Activated CD4-positive, alpha-beta T cell treated with anti-CD3 and anti-CD28 coated beads for 36 hours (primary cell): ENCODE measurements at regions not wholly inside any gene's neighbourhood (a gene's known extent, or its start where the extent isn't known, plus 50 kb on each side); places are given as distances from the start of the nearest gene placed in this dataset.
"Not testable (repeated sequence)": the region's sequence is repeated elsewhere in the genome, so short reads cannot be mapped to it uniquely, and the experiment has no call there.

Experiments used
- ATAC-seq: fragments of 200-7000 bp; cut with Tn5 transposase; one replicate; pipeline ENCODE4 v1.10.0; 2021; ENCODE audit warnings: mild to moderate bottlenecking, moderate library complexity
- CTCF ChIA-PET: fragments of 350-600 bp; sonication (Branson Sonifier 250); formaldehyde crosslinking; loops from one replicate; lab custom pipeline; 2021; ENCODE audit warnings: antibody characterized with exemption; lab: Charles Lee
- POLR2A ChIA-PET: fragments of 350-600 bp; sonication (Branson Sonifier 250); formaldehyde crosslinking; loops from one replicate; lab custom pipeline; 2021; ENCODE audit warnings: antibody characterized with exemption, inconsistent platforms; lab: Charles Lee
- DNase-seq: peaks from one replicate; pipeline ENCODE4 v3.0.0-alpha.2; 2020
- H3K27ac Mint-ChIP-seq: one replicate; pipeline ENCODE4 v1.8.0; 2021; ENCODE audit warnings: mixed read lengths
- H3K27me3 Mint-ChIP-seq: one replicate; pipeline ENCODE4 v1.8.0; 2021; ENCODE audit warnings: mixed read lengths
- H3K36me3 Mint-ChIP-seq: one replicate; pipeline ENCODE4 v1.8.0; 2021; ENCODE audit warnings: low read depth, mixed read lengths
- H3K4me1 Mint-ChIP-seq: one replicate; pipeline ENCODE4 v1.8.0; 2021; ENCODE audit warnings: mixed read lengths
- H3K4me3 Mint-ChIP-seq: one replicate; pipeline ENCODE4 v1.8.0; 2021; ENCODE audit warnings: mild to moderate bottlenecking, moderate library complexity, mixed read lengths
- H3K9me3 Mint-ChIP-seq: one replicate; pipeline ENCODE4 v1.8.0; 2021; ENCODE audit warnings: low read depth, mixed read lengths
- intact Hi-C, 2 experiments: fragments of 100-400 bp; cut with DNase I in 1 of 2; cut with micrococcal nuclease in 1 of 2; formaldehyde crosslinking; loops; one replicate each; pipeline versions ENCODE4 v1.14.2 to v1.15.1; 2022 to 2024; cut with DNase I, micrococcal nuclease

GRCh38 chr21:5123655-5124054, 5397.7 kb upstream of the TPTE start:
- CTCF ChIA-PET, H3K27ac Mint-ChIP-seq: not testable (repeated sequence)

DNA sequence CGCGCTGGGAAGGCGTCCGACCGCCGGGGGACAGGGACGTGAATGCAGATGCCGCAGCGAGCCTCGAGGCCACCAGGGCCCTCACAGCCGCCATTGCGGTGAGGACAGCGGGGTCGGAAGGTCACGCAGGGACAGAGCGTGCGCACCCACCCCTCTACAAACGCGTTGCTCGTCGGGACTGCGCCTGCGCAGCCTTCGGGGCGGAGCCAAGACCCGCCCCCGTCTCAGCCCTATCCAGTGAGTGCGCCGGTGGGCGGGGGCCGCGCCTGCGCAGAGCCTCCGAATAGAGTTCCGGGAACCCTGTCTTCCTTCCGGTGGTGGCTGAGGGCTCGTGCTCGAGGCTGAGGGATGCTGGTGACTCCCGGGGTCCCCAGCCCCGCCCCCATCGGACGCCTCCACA, 5393.1 kb upstream of the TPTE start:
- H3K9me3 Mint-ChIP-seq, H3K36me3 Mint-ChIP-seq, POLR2A ChIA-PET, CTCF ChIA-PET, H3K27ac Mint-ChIP-seq, H3K27me3 Mint-ChIP-seq, intact Hi-C loops, H3K4me1 Mint-ChIP-seq: not testable (repeated sequence)
- peak overlapping the region; percentile 49 for H3K4me3 Mint-ChIP-seq
- ATAC-seq = peak; percentile 92
- peak; percentile 97 for DNase-seq

More at GRCh38 chr21:5123655-5124054, 5397.7 kb upstream of the TPTE start:
- DNase-seq = peak; percentile 88
- H3K4me3 Mint-ChIP-seq, H3K36me3 Mint-ChIP-seq, POLR2A ChIA-PET, H3K27me3 Mint-ChIP-seq, intact Hi-C loops, H3K4me1 Mint-ChIP-seq, H3K9me3 Mint-ChIP-seq: not testable (repeated sequence)
- ATAC-seq = peak; percentile 56

- CTCF ChIA-PET, H3K36me3 Mint-ChIP-seq, H3K27me3 Mint-ChIP-seq, DNase-seq, H3K27ac Mint-ChIP-seq, H3K9me3 Mint-ChIP-seq, H3K4me1 Mint-ChIP-seq, POLR2A ChIA-PET, intact Hi-C loops, H3K4me3 Mint-ChIP-seq, ATAC-seq: not testable (repeated sequence)
These were observed 5387.6 kb upstream of the TPTE start for GRCh38 chr21:5133824-5134223.

GRCh38 chr21:5136406-5136805, 5385.0 kb upstream of the TPTE start:
- H3K27me3 Mint-ChIP-seq, H3K36me3 Mint-ChIP-seq, H3K9me3 Mint-ChIP-seq, H3K4me1 Mint-ChIP-seq, CTCF ChIA-PET, H3K27ac Mint-ChIP-seq, H3K4me3 Mint-ChIP-seq, DNase-seq, ATAC-seq, POLR2A ChIA-PET, intact Hi-C loops: not testable (repeated sequence)

DNA sequence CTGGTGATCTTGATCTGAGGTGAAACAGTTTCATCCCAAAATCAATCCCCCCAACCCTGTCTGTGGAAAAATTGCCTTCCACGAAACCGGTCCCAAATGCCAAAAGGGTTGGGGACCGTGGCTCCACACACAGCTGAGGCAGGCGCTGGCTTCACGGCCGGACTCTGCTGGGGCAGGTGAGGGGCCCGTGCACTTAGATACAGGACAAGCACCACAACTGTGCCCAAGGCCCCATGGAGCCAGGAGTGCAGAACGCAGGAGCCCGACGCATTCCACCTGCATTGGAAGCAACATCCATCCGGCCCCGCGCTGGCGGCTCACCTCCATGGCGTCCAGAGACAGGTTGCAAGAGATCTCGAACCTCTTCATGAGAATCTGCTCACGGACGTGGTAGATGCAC, 5384.4 kb upstream of the TPTE start:
- H3K36me3 Mint-ChIP-seq, H3K27ac Mint-ChIP-seq, H3K9me3 Mint-ChIP-seq, H3K27me3 Mint-ChIP-seq, H3K4me1 Mint-ChIP-seq, CTCF ChIA-PET, intact Hi-C loops, ATAC-seq, DNase-seq, H3K4me3 Mint-ChIP-seq, POLR2A ChIA-PET: not testable (repeated sequence)

DNA sequence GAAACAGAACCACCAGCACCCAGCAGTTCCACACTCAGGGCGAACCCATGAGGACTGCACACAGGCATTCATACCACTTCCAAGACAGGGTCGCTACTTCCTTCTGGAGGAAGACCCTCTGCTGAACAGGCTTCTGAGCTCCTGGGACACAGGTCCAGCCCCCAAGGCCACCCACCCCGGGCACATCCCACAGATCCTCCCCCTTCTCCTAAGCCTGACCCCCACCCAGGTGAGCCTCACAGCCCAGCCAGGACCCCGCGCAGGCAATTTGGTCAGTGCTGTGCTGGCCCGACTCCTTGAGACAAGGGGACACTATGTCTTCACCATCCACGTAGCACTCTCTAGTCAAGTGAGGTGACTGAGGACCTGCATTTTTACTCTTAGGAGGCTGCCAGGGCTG, 5382.7 kb upstream of the TPTE start:
- DNase-seq, H3K9me3 Mint-ChIP-seq, H3K4me1 Mint-ChIP-seq, POLR2A ChIA-PET, H3K36me3 Mint-ChIP-seq, ATAC-seq, H3K27me3 Mint-ChIP-seq, intact Hi-C loops, H3K27ac Mint-ChIP-seq, H3K4me3 Mint-ChIP-seq, CTCF ChIA-PET: not testable (repeated sequence)

DNA sequence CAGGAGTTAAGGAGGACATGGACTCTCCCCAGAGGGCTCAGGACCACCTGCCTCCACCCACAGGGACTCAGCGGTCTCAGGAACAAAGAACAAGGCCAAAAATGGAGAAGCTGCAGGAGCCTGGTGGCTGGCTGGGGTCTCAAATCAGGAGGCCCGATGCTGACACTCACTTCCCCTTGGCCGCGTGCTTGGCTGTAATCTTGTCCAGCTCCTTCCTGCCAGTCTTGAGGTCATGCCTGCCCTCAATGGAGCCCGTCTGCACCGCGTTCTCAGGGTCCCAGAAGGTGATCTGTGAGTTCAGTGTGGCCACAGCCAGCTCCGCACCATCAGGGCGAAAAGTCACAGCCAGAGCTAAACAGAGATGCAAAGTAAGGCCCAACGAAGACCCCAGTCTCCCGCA, 5381.9 kb upstream of the TPTE start:
- CTCF ChIA-PET, ATAC-seq, POLR2A ChIA-PET, H3K9me3 Mint-ChIP-seq, intact Hi-C loops, H3K27ac Mint-ChIP-seq, DNase-seq, H3K36me3 Mint-ChIP-seq, H3K4me1 Mint-ChIP-seq, H3K4me3 Mint-ChIP-seq, H3K27me3 Mint-ChIP-seq: not testable (repeated sequence)

- H3K27ac Mint-ChIP-seq, intact Hi-C loops, H3K36me3 Mint-ChIP-seq, ATAC-seq, H3K27me3 Mint-ChIP-seq, CTCF ChIA-PET, POLR2A ChIA-PET, H3K4me3 Mint-ChIP-seq, H3K9me3 Mint-ChIP-seq, H3K4me1 Mint-ChIP-seq: not testable (repeated sequence)
- peak; percentile 3 for DNase-seq
These were observed 5378.4 kb upstream of the TPTE start for GRCh38 chr21:5143011-5143410.

- H3K9me3 Mint-ChIP-seq, intact Hi-C loops, POLR2A ChIA-PET, H3K27me3 Mint-ChIP-seq, H3K36me3 Mint-ChIP-seq, H3K4me3 Mint-ChIP-seq, H3K4me1 Mint-ChIP-seq, CTCF ChIA-PET, ATAC-seq, DNase-seq, H3K27ac Mint-ChIP-seq: not testable (repeated sequence)
These were observed 5376.7 kb upstream of the TPTE start for GRCh38 chr21:5144731-5145130.

- ATAC-seq, H3K4me1 Mint-ChIP-seq, H3K36me3 Mint-ChIP-seq, intact Hi-C loops, H3K4me3 Mint-ChIP-seq, CTCF ChIA-PET, H3K27me3 Mint-ChIP-seq, DNase-seq, H3K27ac Mint-ChIP-seq, H3K9me3 Mint-ChIP-seq, POLR2A ChIA-PET: not testable (repeated sequence)
These were observed 5373.7 kb upstream of the TPTE start for GRCh38 chr21:5147685-5148084.

GRCh38 chr21:5149222-5149621, 5372.2 kb upstream of the TPTE start:
- ATAC-seq, intact Hi-C loops, H3K27ac Mint-ChIP-seq, H3K27me3 Mint-ChIP-seq, H3K4me1 Mint-ChIP-seq, CTCF ChIA-PET, H3K9me3 Mint-ChIP-seq, H3K4me3 Mint-ChIP-seq, H3K36me3 Mint-ChIP-seq, POLR2A ChIA-PET, DNase-seq: not testable (repeated sequence)

DNA sequence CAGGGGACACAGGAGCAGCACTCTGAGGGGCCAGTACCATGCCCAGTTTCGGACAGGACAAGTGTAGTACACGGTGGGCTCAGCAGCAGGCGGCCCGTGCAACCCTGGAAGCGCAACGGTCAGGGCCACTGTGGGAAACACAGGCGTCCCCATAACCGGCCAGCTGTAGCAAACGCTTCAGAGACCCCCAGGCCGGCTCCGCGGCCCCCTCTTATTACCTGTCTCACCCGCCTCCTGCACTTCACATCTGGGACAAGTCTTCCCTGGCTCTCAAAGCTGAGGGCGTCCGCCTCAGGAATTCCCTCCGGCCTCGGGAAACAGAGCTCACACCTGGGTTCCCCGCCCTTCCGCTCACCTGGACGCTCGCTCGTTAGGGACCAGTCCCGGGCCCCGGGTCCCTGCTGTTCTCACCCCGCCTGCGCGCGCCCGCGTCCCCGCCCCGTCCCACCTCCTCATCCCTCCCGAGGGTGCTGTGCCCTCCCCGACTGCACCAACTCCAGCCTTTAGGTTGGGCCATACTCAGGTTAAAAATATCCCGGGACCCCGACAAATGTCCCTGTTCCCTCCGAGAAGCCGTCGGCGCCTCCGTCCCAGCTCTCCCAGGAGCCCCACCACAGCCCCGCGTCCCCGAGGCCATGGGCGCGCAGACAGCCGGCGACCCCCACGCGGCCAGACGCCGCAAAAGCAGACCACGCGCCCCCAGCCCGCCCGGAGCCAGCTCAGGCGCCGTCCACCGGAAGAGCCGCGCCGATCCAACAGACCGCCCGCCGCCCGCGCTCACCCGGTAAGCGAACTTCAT, 5367.3 kb upstream of the TPTE start:
- CTCF ChIA-PET, H3K4me1 Mint-ChIP-seq, H3K27ac Mint-ChIP-seq, H3K9me3 Mint-ChIP-seq, intact Hi-C loops, DNase-seq, H3K36me3 Mint-ChIP-seq, H3K27me3 Mint-ChIP-seq, H3K4me3 Mint-ChIP-seq, POLR2A ChIA-PET: not testable (repeated sequence)
- peak; percentile 20 for ATAC-seq
